GM23338 (cell line): ENCODE measurements at regions not wholly inside any gene's neighbourhood (a gene's known extent, or its start where the extent isn't known, plus 50 kb on each side); places are given as distances from the start of the nearest gene placed in this dataset.
A peak's percentile ranks its signal among the peaks of the same experiment; 100 is the strongest.

Experiments used
- ATAC-seq: fragments of 200-7000 bp; cut with Tn5 transposase; 3 replicates; pipeline ENCODE4 v1.9.1; 2020
- DNase-seq: peaks from one replicate; pipeline ENCODE4 v3.0.0-alpha.2; 2015; ENCODE audit warnings: low spot score
- H2AFZ ChIP-seq: fragments of 200-600 bp; sonication (generic); 2 replicates; pipeline ENCODE4 v1.8.0; 2016; ENCODE audit warnings: antibody characterized with exemption, mild to moderate bottlenecking, moderate library complexity
- H3F3A ChIP-seq: fragments of 200-600 bp; sonication (generic); replicated peaks from 2 replicates; pipeline ENCODE4 v1.8.0; 2017; ENCODE audit warnings: antibody characterized with exemption, mixed run types, low read depth
- H3K27ac ChIP-seq: fragments of 200-600 bp; sonication (generic); 2 replicates; pipeline ENCODE4 v1.6.1; 2016; ENCODE audit warnings: low read depth
- H3K27me3 ChIP-seq: fragments of 200-600 bp; sonication (generic); 2 replicates; pipeline ENCODE4 v1.8.0; 2016; ENCODE audit warnings: mild to moderate bottlenecking, mixed run types, moderate library complexity; ENCODE audit not compliant: insufficient read depth
- H3K36me3 ChIP-seq: fragments of 200-600 bp; sonication (generic); 2 replicates; pipeline ENCODE4 v1.8.0; 2016; ENCODE audit warnings: mild to moderate bottlenecking; ENCODE audit not compliant: insufficient read depth
- H3K4me1 ChIP-seq: fragments of 200-600 bp; sonication (generic); 2 replicates; pipeline ENCODE4 v1.8.0; 2016; ENCODE audit warnings: mild to moderate bottlenecking, moderate library complexity; ENCODE audit not compliant: insufficient read depth
- H3K4me2 ChIP-seq: fragments of 200-600 bp; sonication (generic); 2 replicates; pipeline ENCODE4 v1.7.1; 2017; ENCODE audit warnings: mixed run types
- H3K4me3 ChIP-seq: fragments of 200-600 bp; sonication (generic); 2 replicates; pipeline ENCODE4 v1.6.1; 2016; ENCODE audit warnings: mixed run types
- H3K79me2 ChIP-seq: fragments of 200-600 bp; sonication (generic); replicated peaks from 2 replicates; pipeline ENCODE4 v1.8.0; 2017; ENCODE audit warnings: mild to moderate bottlenecking; ENCODE audit not compliant: insufficient read depth
- H3K9me2 ChIP-seq: fragments of 200-600 bp; sonication (generic); 2 replicates; pipeline ENCODE4 v1.8.0; 2017; ENCODE audit not compliant: insufficient read depth
- H4K20me1 ChIP-seq: fragments of 200-600 bp; sonication (generic); replicated peaks from 2 replicates; pipeline ENCODE4 v1.8.0; 2017; ENCODE audit warnings: mild to moderate bottlenecking; ENCODE audit not compliant: insufficient read depth
- H3K27ac Mint-ChIP-seq: 2 replicates; pipeline ENCODE4 v1.8.0; 2020; ENCODE audit warnings: inconsistent platforms, mild to moderate bottlenecking, moderate library complexity, mixed read lengths
- H3K27me3 Mint-ChIP-seq: 3 replicates; pipeline ENCODE4 v1.8.0; 2022; ENCODE audit warnings: low read depth, mild to moderate bottlenecking, moderate library complexity, mixed read lengths, inconsistent platforms; ENCODE audit not compliant: insufficient read depth, poor library complexity
- H3K36me3 Mint-ChIP-seq: 3 replicates; pipeline ENCODE4 v1.8.0; 2021; ENCODE audit warnings: low read depth, mild to moderate bottlenecking, inconsistent platforms, moderate library complexity, mixed read lengths
- H3K4me1 Mint-ChIP-seq: 3 replicates; pipeline ENCODE4 v1.8.0; 2020; ENCODE audit warnings: mild to moderate bottlenecking, inconsistent platforms, mixed read lengths
- H3K4me3 Mint-ChIP-seq: 3 replicates; pipeline ENCODE4 v1.8.0; 2021; ENCODE audit warnings: moderate library complexity, mild to moderate bottlenecking, inconsistent platforms, mixed read lengths
- H3K9me3 Mint-ChIP-seq: 3 replicates; pipeline ENCODE4 v1.8.0; 2020; ENCODE audit warnings: moderate library complexity, mild to moderate bottlenecking, inconsistent platforms, mixed read lengths
- CREB1 ChIP-seq: fragments of 250-450 bp; sonication (Bioruptor Pico); IDR thresholded peaks from 2 replicates; pipeline ENCODE4 v1.5.0; 2020; ENCODE audit warnings: low read depth, mild to moderate bottlenecking, moderate library complexity
- JUNB ChIP-seq: IDR thresholded peaks from one replicate; pipeline ENCODE4 v1.6.1; 2016; ENCODE audit warnings: antibody characterized with exemption; ENCODE audit not compliant: unreplicated experiment
- POLR2AphosphoS5 ChIP-seq: IDR thresholded peaks from 2 replicates; pipeline ENCODE4 v1.6.1; 2016; ENCODE audit warnings: antibody characterized with exemption, low read depth
- ZNF114 ChIP-seq: fragments of 250-450 bp; sonication (Bioruptor Pico); IDR thresholded peaks from 2 replicates; pipeline ENCODE4 v1.5.0; 2020; ENCODE audit warnings: mild to moderate bottlenecking, moderate library complexity
- ZNF331 ChIP-seq: fragments of 250-450 bp; sonication (Bioruptor Pico); IDR thresholded peaks from 2 replicates; pipeline ENCODE4 v1.5.0; 2020; ENCODE audit warnings: low read depth, mild to moderate bottlenecking, moderate library complexity
- TF ChIP-seq, protein P1 (sequence below), 2 experiments: fragments of 200-600 bp in 1 of 2; sonication (generic) in 1 of 2; conservative IDR thresholded peaks; 2 replicates each; pipeline versions ENCODE4 v1.5.1 to v1.6.1; 2016 to 2017; ENCODE audit warnings: antibody characterized with exemption in 2 of 2, low read depth in 2 of 2, mild to moderate bottlenecking in 2 of 2, moderate library complexity in 1 of 2
- TF ChIP-seq, protein P2 (sequence below): IDR thresholded peaks from one replicate; pipeline ENCODE4 v1.6.1; 2018; ENCODE audit warnings: antibody characterized with exemption; ENCODE audit not compliant: unreplicated experiment
- TF ChIP-seq, protein P3 (sequence below): fragments of 250-450 bp; sonication (Bioruptor Pico); IDR thresholded peaks from 2 replicates; pipeline ENCODE4 v1.5.0; 2020; ENCODE audit warnings: mild to moderate bottlenecking, moderate library complexity

- TF ChIP-seq, protein P1, sequence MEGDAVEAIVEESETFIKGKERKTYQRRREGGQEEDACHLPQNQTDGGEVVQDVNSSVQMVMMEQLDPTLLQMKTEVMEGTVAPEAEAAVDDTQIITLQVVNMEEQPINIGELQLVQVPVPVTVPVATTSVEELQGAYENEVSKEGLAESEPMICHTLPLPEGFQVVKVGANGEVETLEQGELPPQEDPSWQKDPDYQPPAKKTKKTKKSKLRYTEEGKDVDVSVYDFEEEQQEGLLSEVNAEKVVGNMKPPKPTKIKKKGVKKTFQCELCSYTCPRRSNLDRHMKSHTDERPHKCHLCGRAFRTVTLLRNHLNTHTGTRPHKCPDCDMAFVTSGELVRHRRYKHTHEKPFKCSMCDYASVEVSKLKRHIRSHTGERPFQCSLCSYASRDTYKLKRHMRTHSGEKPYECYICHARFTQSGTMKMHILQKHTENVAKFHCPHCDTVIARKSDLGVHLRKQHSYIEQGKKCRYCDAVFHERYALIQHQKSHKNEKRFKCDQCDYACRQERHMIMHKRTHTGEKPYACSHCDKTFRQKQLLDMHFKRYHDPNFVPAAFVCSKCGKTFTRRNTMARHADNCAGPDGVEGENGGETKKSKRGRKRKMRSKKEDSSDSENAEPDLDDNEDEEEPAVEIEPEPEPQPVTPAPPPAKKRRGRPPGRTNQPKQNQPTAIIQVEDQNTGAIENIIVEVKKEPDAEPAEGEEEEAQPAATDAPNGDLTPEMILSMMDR (conservative IDR thresholded peaks at IDR 0.05; ENCODE audit: low read depth in 2 of 2) = no peak
- TF ChIP-seq JUNB (no peak), CREB1 (CRISPR knock-in tag) (no peak), POLR2AphosphoS5 (no peak), ZNF331 (CRISPR knock-in tag) (no peak), ZNF114 (CRISPR knock-in tag) (no peak)
- TF ChIP-seq, protein P2, sequence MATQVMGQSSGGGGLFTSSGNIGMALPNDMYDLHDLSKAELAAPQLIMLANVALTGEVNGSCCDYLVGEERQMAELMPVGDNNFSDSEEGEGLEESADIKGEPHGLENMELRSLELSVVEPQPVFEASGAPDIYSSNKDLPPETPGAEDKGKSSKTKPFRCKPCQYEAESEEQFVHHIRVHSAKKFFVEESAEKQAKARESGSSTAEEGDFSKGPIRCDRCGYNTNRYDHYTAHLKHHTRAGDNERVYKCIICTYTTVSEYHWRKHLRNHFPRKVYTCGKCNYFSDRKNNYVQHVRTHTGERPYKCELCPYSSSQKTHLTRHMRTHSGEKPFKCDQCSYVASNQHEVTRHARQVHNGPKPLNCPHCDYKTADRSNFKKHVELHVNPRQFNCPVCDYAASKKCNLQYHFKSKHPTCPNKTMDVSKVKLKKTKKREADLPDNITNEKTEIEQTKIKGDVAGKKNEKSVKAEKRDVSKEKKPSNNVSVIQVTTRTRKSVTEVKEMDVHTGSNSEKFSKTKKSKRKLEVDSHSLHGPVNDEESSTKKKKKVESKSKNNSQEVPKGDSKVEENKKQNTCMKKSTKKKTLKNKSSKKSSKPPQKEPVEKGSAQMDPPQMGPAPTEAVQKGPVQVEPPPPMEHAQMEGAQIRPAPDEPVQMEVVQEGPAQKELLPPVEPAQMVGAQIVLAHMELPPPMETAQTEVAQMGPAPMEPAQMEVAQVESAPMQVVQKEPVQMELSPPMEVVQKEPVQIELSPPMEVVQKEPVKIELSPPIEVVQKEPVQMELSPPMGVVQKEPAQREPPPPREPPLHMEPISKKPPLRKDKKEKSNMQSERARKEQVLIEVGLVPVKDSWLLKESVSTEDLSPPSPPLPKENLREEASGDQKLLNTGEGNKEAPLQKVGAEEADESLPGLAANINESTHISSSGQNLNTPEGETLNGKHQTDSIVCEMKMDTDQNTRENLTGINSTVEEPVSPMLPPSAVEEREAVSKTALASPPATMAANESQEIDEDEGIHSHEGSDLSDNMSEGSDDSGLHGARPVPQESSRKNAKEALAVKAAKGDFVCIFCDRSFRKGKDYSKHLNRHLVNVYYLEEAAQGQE = no peak
These were observed 199.8 kb downstream of the SEC16B start (continued) for GRCh38 chr1:177770096-177770495.

DNA sequence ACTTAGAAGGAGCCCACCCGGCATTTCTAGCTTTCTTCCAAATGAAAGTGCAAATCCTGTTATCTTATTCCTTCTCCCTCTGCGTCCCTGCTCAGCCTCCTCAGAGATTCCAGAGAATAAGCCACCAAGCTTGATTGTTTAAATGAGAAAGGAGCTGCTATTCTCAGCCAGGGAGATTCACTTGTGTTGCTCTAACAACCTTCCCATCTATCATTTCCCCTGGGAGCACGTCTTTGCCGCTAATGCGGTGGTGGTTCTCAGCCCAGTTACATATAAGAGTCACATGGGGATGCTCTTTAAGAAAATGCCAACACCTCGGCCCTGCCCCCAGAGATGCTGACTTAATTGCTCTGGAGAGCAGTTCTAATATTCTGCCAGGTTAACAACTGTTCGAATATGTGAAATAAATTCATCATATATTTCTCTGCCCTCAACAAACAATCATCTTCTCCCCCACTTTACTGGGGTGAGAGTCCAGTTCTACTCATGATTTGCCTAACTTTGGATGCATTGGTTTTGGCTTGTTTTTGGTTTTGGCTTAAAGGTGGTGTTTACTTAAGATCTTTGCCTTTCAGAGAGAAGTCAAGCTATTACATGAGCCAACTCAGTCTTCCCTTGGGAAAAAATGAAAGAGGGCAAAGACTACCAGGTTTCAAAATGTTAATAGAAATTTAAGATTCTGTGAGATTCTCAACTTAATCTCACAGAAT is 213.9 kb downstream of the SEC16B start:
- Histone ChIP-seq H3K27ac (no peak overlapping the region), H3K36me3 (no peaks in the 10 kb centered on the region), H3F3A (no peaks in the 10 kb centered on the region), H3K27me3 (no peaks in the 10 kb centered on the region), H3K4me3 (no peak overlapping the region), H2AFZ (peak overlapping the region; percentile 35; the same call in 1 of the 2 replicates), H3K4me2 (no peak overlapping the region), H4K20me1 (no peaks in the 10 kb centered on the region), H3K79me2 (no peaks in the 10 kb centered on the region), H3K9me2 (0 out of 2 replicates have a peak, but pooled peaks cover 4% of the 10 kb centered on the region), H3K4me1 (peaks cover 13% of the 10 kb centered on the region)
- Mint-ChIP-seq H3K4me1 (peaks cover 18% of the 10 kb centered on the region; the same call in 2 of the 3 replicates), H3K27me3 (no peaks in the 10 kb centered on the region), H3K9me3 (peaks cover 26% of the 10 kb centered on the region), H3K27ac (no peak overlapping the region), H3K4me3 (no peak overlapping the region), H3K36me3 (peaks cover 13% of the 10 kb centered on the region)
- DNase-seq = peak; percentile 37
- TF ChIP-seq ZNF331 (CRISPR knock-in tag) (no peak), POLR2AphosphoS5 (no peak)
- ATAC-seq = peak; percentile 54

DNA sequence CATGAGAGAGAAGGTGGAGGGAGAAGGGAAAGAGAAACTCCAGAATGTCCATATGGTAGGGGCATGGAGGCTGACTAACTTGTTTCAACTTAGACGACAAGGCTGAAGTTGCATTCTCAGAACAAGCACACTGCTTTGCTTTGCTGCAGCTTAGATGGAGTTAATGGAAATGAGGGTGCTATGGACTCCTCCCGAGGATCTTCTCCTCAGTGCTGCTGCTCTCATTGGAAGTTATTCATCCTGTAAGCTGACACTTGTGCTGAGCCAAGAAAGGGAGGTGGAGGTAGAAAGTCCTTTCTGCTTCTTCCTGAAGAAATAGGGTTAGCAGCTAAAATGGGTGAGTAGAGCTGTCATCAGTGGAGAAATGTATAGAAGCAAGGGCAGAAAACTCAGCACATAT is 215.3 kb downstream of the SEC16B start:
- no peak overlapping the region for H3K27ac Mint-ChIP-seq
- TF ChIP-seq, protein P3, sequence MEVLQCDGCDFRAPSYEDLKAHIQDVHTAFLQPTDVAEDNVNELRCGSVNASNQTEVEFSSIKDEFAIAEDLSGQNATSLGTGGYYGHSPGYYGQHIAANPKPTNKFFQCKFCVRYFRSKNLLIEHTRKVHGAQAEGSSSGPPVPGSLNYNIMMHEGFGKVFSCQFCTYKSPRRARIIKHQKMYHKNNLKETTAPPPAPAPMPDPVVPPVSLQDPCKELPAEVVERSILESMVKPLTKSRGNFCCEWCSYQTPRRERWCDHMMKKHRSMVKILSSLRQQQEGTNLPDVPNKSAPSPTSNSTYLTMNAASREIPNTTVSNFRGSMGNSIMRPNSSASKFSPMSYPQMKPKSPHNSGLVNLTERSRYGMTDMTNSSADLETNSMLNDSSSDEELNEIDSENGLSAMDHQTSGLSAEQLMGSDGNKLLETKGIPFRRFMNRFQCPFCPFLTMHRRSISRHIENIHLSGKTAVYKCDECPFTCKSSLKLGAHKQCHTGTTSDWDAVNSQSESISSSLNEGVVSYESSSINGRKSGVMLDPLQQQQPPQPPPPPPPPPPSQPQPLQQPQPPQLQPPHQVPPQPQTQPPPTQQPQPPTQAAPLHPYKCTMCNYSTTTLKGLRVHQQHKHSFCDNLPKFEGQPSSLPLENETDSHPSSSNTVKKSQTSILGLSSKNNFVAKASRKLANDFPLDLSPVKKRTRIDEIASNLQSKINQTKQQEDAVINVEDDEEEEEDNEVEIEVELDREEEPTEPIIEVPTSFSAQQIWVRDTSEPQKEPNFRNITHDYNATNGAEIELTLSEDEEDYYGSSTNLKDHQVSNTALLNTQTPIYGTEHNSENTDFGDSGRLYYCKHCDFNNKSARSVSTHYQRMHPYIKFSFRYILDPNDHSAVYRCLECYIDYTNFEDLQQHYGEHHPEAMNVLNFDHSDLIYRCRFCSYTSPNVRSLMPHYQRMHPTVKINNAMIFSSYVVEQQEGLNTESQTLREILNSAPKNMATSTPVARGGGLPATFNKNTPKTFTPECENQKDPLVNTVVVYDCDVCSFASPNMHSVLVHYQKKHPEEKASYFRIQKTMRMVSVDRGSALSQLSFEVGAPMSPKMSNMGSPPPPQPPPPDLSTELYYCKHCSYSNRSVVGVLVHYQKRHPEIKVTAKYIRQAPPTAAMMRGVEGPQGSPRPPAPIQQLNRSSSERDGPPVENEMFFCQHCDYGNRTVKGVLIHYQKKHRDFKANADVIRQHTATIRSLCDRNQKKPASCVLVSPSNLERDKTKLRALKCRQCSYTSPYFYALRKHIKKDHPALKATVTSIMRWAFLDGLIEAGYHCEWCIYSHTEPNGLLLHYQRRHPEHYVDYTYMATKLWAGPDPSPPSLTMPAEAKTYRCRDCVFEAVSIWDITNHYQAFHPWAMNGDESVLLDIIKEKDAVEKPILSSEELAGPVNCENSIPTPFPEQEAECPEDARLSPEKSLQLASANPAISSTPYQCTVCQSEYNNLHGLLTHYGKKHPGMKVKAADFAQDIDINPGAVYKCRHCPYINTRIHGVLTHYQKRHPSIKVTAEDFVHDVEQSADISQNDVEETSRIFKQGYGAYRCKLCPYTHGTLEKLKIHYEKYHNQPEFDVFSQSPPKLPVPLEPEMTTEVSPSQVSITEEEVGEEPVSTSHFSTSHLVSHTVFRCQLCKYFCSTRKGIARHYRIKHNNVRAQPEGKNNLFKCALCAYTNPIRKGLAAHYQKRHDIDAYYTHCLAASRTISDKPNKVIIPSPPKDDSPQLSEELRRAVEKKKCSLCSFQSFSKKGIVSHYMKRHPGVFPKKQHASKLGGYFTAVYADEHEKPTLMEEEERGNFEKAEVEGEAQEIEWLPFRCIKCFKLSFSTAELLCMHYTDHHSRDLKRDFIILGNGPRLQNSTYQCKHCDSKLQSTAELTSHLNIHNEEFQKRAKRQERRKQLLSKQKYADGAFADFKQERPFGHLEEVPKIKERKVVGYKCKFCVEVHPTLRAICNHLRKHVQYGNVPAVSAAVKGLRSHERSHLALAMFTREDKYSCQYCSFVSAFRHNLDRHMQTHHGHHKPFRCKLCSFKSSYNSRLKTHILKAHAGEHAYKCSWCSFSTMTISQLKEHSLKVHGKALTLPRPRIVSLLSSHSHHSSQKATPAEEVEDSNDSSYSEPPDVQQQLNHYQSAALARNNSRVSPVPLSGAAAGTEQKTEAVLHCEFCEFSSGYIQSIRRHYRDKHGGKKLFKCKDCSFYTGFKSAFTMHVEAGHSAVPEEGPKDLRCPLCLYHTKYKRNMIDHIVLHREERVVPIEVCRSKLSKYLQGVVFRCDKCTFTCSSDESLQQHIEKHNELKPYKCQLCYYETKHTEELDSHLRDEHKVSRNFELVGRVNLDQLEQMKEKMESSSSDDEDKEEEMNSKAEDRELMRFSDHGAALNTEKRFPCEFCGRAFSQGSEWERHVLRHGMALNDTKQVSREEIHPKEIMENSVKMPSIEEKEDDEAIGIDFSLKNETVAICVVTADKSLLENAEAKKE (CRISPR knock-in tag) = peak; percentile 49; the same call in 1 of the 2 replicates

More for the DNA sequence above, 215.3 kb downstream of the SEC16B start:
- Histone ChIP-seq H3K9me2 (0 out of 2 replicates have a peak, but pooled peaks cover 4% of the 10 kb centered on the region), H3K4me2 (no peak overlapping the region), H3F3A (no peaks in the 10 kb centered on the region), H3K36me3 (no peaks in the 10 kb centered on the region), H2AFZ (0 out of 2 replicates have a peak overlapping the region, but pooled peaks have one; percentile 60), H3K4me3 (no peak overlapping the region), H3K79me2 (no peaks in the 10 kb centered on the region), H3K27me3 (no peaks in the 10 kb centered on the region), H3K4me1 (peaks cover 13% of the 10 kb centered on the region), H3K27ac (no peak overlapping the region), H4K20me1 (no peaks in the 10 kb centered on the region)
- ATAC-seq = peak; percentile 55; the same call in 2 of the 3 replicates
- H3K36me3 Mint-ChIP-seq = peaks cover 12% of the 10 kb centered on the region
- no peak for DNase-seq
- no peak overlapping the region for H3K4me3 Mint-ChIP-seq
- H3K27me3 Mint-ChIP-seq = no peaks in the 10 kb centered on the region
- H3K9me3 Mint-ChIP-seq = peaks cover 17% of the 10 kb centered on the region
- peaks cover 18% of the 10 kb centered on the region; the same call in 2 of the 3 replicates for H3K4me1 Mint-ChIP-seq
